ENCODE measurements at regions not wholly inside any gene's neighbourhood (a gene's known extent, or its start where the extent isn't known, plus 50 kb on each side); places are given as distances from the start of the nearest gene placed in this dataset.
"Not testable (repeated sequence)": the region's sequence is repeated elsewhere in the genome, so short reads cannot be mapped to it uniquely, and the experiment has no call there.

DNA sequence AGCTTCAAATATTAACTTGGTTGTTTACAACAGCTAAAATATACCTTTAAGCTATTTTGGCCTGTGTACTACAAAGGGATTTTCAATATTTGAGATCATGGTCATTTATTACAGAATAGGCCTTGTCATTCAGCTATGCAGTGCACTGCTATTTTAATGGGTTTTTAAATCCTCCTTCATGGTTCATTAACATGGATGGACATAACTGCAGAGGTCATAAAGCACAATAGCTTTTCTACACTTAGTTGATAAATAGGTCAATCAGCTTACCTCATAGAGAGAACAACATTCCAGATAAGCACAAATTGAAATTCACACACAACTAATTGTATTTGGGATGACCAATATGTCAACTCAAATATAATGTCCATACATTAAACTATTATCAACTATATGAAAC lies 403.7 kb downstream of the CNTN3 start (continued):
- TF ChIP-seq, protein P1, sequence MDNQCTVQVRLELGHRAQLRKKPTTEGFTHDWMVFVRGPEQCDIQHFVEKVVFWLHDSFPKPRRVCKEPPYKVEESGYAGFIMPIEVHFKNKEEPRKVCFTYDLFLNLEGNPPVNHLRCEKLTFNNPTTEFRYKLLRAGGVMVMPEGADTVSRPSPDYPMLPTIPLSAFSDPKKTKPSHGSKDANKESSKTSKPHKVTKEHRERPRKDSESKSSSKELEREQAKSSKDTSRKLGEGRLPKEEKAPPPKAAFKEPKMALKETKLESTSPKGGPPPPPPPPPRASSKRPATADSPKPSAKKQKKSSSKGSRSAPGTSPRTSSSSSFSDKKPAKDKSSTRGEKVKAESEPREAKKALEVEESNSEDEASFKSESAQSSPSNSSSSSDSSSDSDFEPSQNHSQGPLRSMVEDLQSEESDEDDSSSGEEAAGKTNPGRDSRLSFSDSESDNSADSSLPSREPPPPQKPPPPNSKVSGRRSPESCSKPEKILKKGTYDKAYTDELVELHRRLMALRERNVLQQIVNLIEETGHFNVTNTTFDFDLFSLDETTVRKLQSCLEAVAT (IDR thresholded peaks at IDR 0.05): no peak
- no peak for TF ChIP-seq KLF5 (IDR thresholded peaks at IDR 0.05; ENCODE audit: partially characterized antibody)

DNA sequence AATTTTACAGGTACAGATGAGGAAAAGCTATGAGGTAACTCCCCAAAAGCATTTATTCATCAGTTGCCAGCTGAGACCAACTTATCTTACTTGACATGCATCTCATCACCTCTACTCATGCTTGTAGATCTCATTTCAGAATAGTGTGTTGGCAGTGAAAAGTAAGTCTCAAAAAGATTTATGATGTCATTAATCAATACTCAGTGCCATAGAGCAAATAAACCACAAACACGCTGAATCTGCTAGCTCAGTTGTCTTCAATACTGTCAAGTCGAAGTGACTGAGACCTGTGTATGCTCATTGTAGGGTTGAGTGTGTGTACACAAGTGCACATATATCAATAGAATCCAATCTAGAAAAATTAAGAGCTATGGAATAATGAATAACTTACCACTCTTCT lies 413.5 kb downstream of the CNTN3 start:
- Histone ChIP-seq H3K79me2 (ENCODE audit: control insufficient read depth, insufficient read depth, low read length) (no peaks in the 10 kb centered on the region), H3K4me1 (ENCODE audit: control insufficient read depth, insufficient read depth, low read length) (no peaks in the 10 kb centered on the region), H3K36me3 (ENCODE audit: control insufficient read depth in 2 of 2, insufficient read depth in 2 of 2, low read length in 1 of 2) (no peaks in the 10 kb centered on the region), H3K4me2 (ENCODE audit: control insufficient read depth, insufficient read depth) (no peak overlapping the region), H3K27ac (ENCODE audit: control insufficient read depth, insufficient read depth) (no peak overlapping the region), H2AFZ (ENCODE audit: control insufficient read depth, low read depth, low read length) (no peak overlapping the region), H3K9me3 (replicated peaks; ENCODE audit: control insufficient read depth, insufficient read depth, low read length) (no peaks in the 10 kb centered on the region), H3K27me3 (replicated peaks in 1 of 2; ENCODE audit: control insufficient read depth in 2 of 2, insufficient read depth in 2 of 2, low read length in 1 of 2) (no peaks in the 10 kb centered on the region), H4K20me1 (ENCODE audit: control insufficient read depth, insufficient read depth) (no peaks in the 10 kb centered on the region), H3K9ac (ENCODE audit: control insufficient read depth, insufficient read depth, low read length) (no peak overlapping the region), H3K4me3 (no peak overlapping the region)
- TF ChIP-seq TCF3 (IDR thresholded peaks at IDR 0.05; ENCODE audit: borderline replicate concordance, insufficient read depth, low read depth, low read length) (no peak), RUNX3 (IDR thresholded peaks at IDR 0.05; ENCODE audit: low read length) (no peak), HDAC6 (IDR thresholded peaks at IDR 0.05; ENCODE audit: unreplicated experiment) (no peak), EGR1 (IDR thresholded peaks at IDR 0.05; ENCODE audit: borderline replicate concordance in 1 of 2, low read depth in 2 of 2, low read length in 2 of 2) (no peak)
- ChIA-PET CTCF (no interaction called here), POLR2A (no interaction called here), SMC1A (ENCODE audit: uncharacterized antibody, unreplicated experiment) (interaction anchor here (0.9 kb wide), 1 partner anchor 10 kb away, joined by 3 read pairs; no protein-coding TSS in a partner anchor), RAD21 (ENCODE audit: unreplicated experiment) (no interaction called here)
- no peak for ATAC-seq
- WGBS (ENCODE audit: insufficient coverage, insufficient replicate concordance, low lambda C conversion rate, missing lambda C conversion rate): 0% methylated on average over 2 of the region's 2 CpGs
- in situ Hi-C loops (cut with MboI): no loop called here
- intact Hi-C loops (cut with micrococcal nuclease; ENCODE audit: unreplicated experiment): no loop called here
- no TSS peak for BruUV-seq (replicated peaks)
- no peak for DNase-seq (ENCODE audit: low read depth, low spot score)
- FAIRE-seq: no peak

DNA sequence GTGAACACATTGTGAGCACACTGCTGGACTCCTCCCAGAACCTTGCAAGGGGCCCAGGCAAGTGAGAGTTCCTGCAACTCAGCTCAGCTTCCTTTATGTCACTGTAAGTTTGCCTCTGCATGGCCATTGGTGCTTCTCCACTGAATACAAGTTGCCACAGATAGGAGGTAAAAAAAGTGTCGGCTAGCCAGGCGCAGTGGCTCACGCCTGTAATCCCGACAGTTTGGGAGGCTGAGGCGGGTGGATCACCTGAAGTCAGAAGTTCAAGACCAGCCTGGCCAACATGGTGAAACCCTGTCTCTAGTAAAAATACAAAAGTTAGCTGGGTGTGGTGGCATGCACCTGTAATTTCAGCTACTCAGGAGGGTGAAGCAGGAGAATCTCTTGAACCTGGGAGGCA lies 435.8 kb downstream of the CNTN3 start:
- DNase-seq (ENCODE audit: low read depth, low spot score); POLR2A ChIA-PET; H3K4me3 ChIP-seq; H4K20me1 ChIP-seq (ENCODE audit: control insufficient read depth, insufficient read depth); H3K9ac ChIP-seq (ENCODE audit: control insufficient read depth, insufficient read depth, low read length); H3K79me2 ChIP-seq (ENCODE audit: control insufficient read depth, insufficient read depth, low read length); BruUV-seq (replicated peaks); in situ Hi-C loops (cut with MboI); intact Hi-C loops (cut with micrococcal nuclease; ENCODE audit: unreplicated experiment); CTCF ChIA-PET; H3K9me3 ChIP-seq (replicated peaks; ENCODE audit: control insufficient read depth, insufficient read depth, low read length); H2AFZ ChIP-seq (ENCODE audit: control insufficient read depth, low read depth, low read length); H3K4me2 ChIP-seq (ENCODE audit: control insufficient read depth, insufficient read depth); H3K27ac ChIP-seq (ENCODE audit: control insufficient read depth, insufficient read depth); H3K27me3 ChIP-seq (replicated peaks in 1 of 2; ENCODE audit: control insufficient read depth in 2 of 2, insufficient read depth in 2 of 2, low read length in 1 of 2); ATAC-seq; H3K4me1 ChIP-seq (ENCODE audit: control insufficient read depth, insufficient read depth, low read length); FAIRE-seq; RAD21 ChIA-PET (ENCODE audit: unreplicated experiment); H3K36me3 ChIP-seq (ENCODE audit: control insufficient read depth in 2 of 2, insufficient read depth in 2 of 2, low read length in 1 of 2): not testable (repeated sequence)
- SMC1A ChIA-PET (ENCODE audit: uncharacterized antibody, unreplicated experiment): interaction anchor here (2.2 kb wide), 1 partner anchor 14 kb away, joined by 4 read pairs; no protein-coding TSS in a partner anchor
- WGBS (ENCODE audit: insufficient coverage, insufficient replicate concordance, low lambda C conversion rate, missing lambda C conversion rate): 75% methylated on average over 5 of the region's 5 CpGs

All from GM12878 (cell line).